Ascending aorta (tissue), 2 donors: ENCODE measurements at regions not wholly inside any gene's neighbourhood (a gene's known extent, or its start where the extent isn't known, plus 50 kb on each side); places are given as distances from the start of the nearest gene placed in this dataset.

Experiments used
- DNase-seq, 2 donors: peaks; one replicate each; pipeline ENCODE4 v3.0.0-alpha.2; 2019; ENCODE audit warnings: low spot score in 2 of 2
- H3K27ac ChIP-seq, 2 donors: fragments of 200-600 bp; sonication (generic); one replicate each; pipeline ENCODE4 v1.5.1; 2016 to 2017; ENCODE audit warnings: mild to moderate bottlenecking in 1 of 2
- H3K27me3 ChIP-seq: fragments of 200-600 bp; sonication (generic); one replicate; pipeline ENCODE4 v1.5.1; 2017
- H3K36me3 ChIP-seq, 2 donors: fragments of 200-600 bp; sonication (generic); one replicate each; pipeline ENCODE4 v1.5.1; 2016
- H3K4me1 ChIP-seq, 2 donors: fragments of 200-600 bp; sonication (generic); one replicate each; pipeline ENCODE4 v1.5.1; 2016 to 2017; ENCODE audit warnings: mild to moderate bottlenecking in 1 of 2
- H3K4me3 ChIP-seq, 2 donors: fragments of 200-600 bp; sonication (generic); one replicate each; pipeline ENCODE4 v1.5.1; 2016 to 2017; ENCODE audit warnings: mild to moderate bottlenecking in 1 of 2
- H3K9me3 ChIP-seq, 2 donors: fragments of 200-600 bp; sonication (generic); one replicate each; pipeline ENCODE4 v1.5.1; 2016
- CTCF ChIP-seq, 3 experiments: fragments of 200-600 bp in 2 of 3; fragments of 450-650 bp in 1 of 3; sonication (generic) in 2 of 3; IDR thresholded peaks; one replicate each; pipeline ENCODE4 v1.5.1; 2016 to 2019; ENCODE audit warnings: antibody characterized with exemption in 3 of 3, mild to moderate bottlenecking in 1 of 3, moderate library complexity in 1 of 3
- intact Hi-C: fragments of 100-400 bp; cut with DNase I; formaldehyde crosslinking; loops from one replicate; pipeline ENCODE4 v1.15.1; 2023

- no peak for TF ChIP-seq CTCF (IDR thresholded peaks at IDR 0.05)
- Histone ChIP-seq H3K36me3 (no peaks in the 10 kb centered on the region), H3K27me3 (no peaks in the 10 kb centered on the region), H3K4me3 (no peak overlapping the region), H3K27ac (no peak overlapping the region), H3K4me1 (no peaks in the 10 kb centered on the region), H3K9me3 (no peaks in the 10 kb centered on the region)
- intact Hi-C loops: no loop called here
- DNase-seq: no peak
Observed at GRCh38 chr16:65825191-65825856, 541.2 kb upstream of the CDH5 start.

- H3K27ac ChIP-seq: no peak overlapping the region
- no peaks in the 10 kb centered on the region for H3K36me3 ChIP-seq
- no peak overlapping the region for H3K4me3 ChIP-seq
- no peak for TF ChIP-seq CTCF (IDR thresholded peaks at IDR 0.05)
- H3K27me3 ChIP-seq: no peaks in the 10 kb centered on the region
- no peaks in the 10 kb centered on the region for H3K4me1 ChIP-seq
- no peak for DNase-seq
- intact Hi-C loops: no loop called here
- H3K9me3 ChIP-seq: no peaks in the 10 kb centered on the region
Observed at GRCh38 chr16:65822148-65822547, 544.3 kb upstream of the CDH5 start.

GRCh38 chr16:65819136-65819898 is 547.2 kb upstream of the CDH5 start:
- Histone ChIP-seq H3K9me3 (no peaks in the 10 kb centered on the region), H3K27ac (no peak overlapping the region), H3K36me3 (no peaks in the 10 kb centered on the region), H3K4me3 (no peak overlapping the region), H3K4me1 (no peaks in the 10 kb centered on the region), H3K27me3 (no peaks in the 10 kb centered on the region)
- DNase-seq: no peak
- no peak for TF ChIP-seq CTCF (IDR thresholded peaks at IDR 0.05)
- intact Hi-C loops: no loop called here

- no peaks in the 10 kb centered on the region for H3K9me3 ChIP-seq
- H3K4me3 ChIP-seq: no peak overlapping the region
- intact Hi-C loops: no loop called here
- TF ChIP-seq CTCF (IDR thresholded peaks at IDR 0.05): no peak
- H3K36me3 ChIP-seq: no peaks in the 10 kb centered on the region
- H3K27ac ChIP-seq: no peak overlapping the region
- H3K27me3 ChIP-seq: no peaks in the 10 kb centered on the region
- no peaks in the 10 kb centered on the region for H3K4me1 ChIP-seq
- no peak for DNase-seq
Observed at GRCh38 chr16:65817799-65818198, 548.7 kb upstream of the CDH5 start.

GRCh38 chr16:65817066-65817465 is 549.4 kb upstream of the CDH5 start:
- Histone ChIP-seq H3K4me3 (no peak overlapping the region), H3K4me1 (no peaks in the 10 kb centered on the region), H3K27me3 (no peaks in the 10 kb centered on the region), H3K27ac (no peak overlapping the region), H3K9me3 (no peaks in the 10 kb centered on the region), H3K36me3 (no peaks in the 10 kb centered on the region)
- intact Hi-C loops: no loop called here
- no peak for DNase-seq
- TF ChIP-seq CTCF (IDR thresholded peaks at IDR 0.05): no peak
